HG03378 (cell line): ENCODE measurements at regions not wholly inside any gene's neighbourhood (a gene's known extent, or its start where the extent isn't known, plus 50 kb on each side); places are given as distances from the start of the nearest gene placed in this dataset.

Experiments used
- ATAC-seq: cut with Tn5 transposase; IDR thresholded peaks from one replicate; pipeline ENCODE4 v1.9.1; 2021; ENCODE audit warnings: mild to moderate bottlenecking, moderate library complexity; ENCODE audit not compliant: unreplicated experiment

GRCh38 chr3:159854500-159855124 is 134.0 kb upstream of the IL12A start:
- no peak for ATAC-seq

- no peak for ATAC-seq
Measured at GRCh38 chr3:159855599-159856346, 132.9 kb upstream of the IL12A start.

GRCh38 chr3:159856590-159857104 is 132.0 kb upstream of the IL12A start:
- ATAC-seq = no peak

GRCh38 chr3:159857840-159858239 is 130.8 kb upstream of the IL12A start:
- no peak for ATAC-seq

GRCh38 chr3:159858650-159859049 is 130.0 kb upstream of the IL12A start:
- no peak for ATAC-seq

DNA sequence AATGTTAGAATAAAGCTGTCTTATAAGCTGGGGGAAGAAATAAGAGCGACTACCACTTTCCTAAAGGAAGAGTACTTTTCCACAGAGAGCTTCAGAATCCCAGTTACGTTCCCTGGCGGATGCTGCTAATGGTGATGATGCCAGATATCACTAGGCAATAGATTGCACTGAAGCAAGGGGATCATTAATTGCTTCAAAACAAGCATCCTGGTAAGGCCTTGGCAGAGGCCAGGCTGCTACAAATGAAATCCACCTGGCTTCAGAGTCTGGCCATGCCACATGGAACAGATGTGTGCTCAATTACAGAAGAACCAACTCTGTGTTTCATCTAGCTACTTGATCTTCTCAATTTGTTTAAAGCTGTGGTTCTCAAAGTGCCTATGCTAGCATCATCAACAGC is 129.2 kb upstream of the IL12A start:
- no peak for ATAC-seq

DNA sequence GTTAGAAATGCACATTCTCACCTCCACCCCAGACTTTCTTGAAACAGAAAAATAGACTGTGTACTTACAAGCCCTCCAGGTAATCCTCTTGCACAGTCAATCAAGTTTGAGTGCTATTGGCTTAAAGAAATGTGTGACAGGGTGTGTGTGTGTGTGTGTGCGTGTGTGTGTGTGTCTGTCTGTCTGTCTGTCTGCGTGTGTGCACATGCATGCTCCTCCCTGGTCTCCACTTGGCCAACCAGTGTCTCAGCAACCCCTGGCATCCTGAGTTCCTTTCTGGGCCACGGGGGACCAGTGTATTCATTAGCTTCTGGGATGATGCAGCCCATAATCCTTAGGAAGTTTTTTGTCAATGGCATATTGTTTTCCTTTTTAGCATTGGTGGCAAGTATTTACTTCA is 128.8 kb upstream of the IL12A start:
- ATAC-seq = no peak

GRCh38 chr3:159860269-159861116 is 128.1 kb upstream of the IL12A start:
- ATAC-seq = no peak

GRCh38 chr3:159861369-159861987 is 127.2 kb upstream of the IL12A start:
- ATAC-seq = peak; percentile 79

DNA sequence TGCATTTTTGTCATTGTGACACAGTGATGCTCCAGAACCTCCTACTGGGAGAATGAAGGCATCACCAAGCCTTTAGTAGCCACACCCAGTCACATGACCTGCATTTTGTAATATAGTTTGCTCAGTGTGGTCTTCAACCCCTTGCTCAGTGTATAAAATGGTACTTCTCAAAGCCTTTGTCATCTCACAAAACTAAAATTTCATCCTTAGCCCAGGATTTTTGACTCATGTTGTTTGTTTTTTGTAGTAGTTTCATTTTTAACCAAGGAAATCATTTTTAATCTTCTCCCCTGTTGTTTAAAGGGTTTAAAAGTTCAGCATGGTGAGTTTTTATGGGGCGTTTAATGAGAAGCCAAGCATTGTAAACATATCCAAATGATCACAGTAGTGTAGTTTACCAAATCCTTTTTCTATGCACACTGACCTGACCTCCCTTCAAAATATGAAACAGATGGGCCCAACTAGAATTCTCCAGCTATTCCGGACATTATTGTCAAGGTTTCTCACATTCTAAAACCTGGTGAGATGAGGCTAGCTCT is 123.5 kb upstream of the IL12A start:
- no peak for ATAC-seq

- no peak for ATAC-seq
Measured at GRCh38 chr3:159866201-159866746, 122.4 kb upstream of the IL12A start.

DNA sequence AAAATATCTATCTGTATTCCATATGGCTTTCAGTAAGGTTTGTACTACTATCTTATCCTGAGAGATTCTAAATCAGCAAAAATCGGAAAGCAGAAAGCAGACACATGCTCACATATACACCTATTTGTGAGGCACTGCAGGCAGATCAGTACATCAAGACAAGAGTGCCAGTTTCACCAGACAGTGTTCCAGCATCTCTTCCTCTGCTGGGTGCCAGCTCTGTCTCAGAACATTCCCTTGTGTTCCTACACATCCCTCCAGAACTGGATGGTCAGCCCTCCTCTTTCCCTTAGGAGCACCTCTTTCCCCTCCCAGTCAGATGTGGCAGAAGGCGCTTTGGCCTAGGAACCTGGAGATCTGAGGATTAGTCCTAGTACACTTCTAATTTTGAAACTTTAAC is 121.3 kb upstream of the IL12A start:
- ATAC-seq = no peak

GRCh38 chr3:159870723-159871122 is 117.9 kb upstream of the IL12A start:
- ATAC-seq = no peak

GRCh38 chr3:159872374-159873109 is 116.1 kb upstream of the IL12A start:
- ATAC-seq = peak; percentile 46

DNA sequence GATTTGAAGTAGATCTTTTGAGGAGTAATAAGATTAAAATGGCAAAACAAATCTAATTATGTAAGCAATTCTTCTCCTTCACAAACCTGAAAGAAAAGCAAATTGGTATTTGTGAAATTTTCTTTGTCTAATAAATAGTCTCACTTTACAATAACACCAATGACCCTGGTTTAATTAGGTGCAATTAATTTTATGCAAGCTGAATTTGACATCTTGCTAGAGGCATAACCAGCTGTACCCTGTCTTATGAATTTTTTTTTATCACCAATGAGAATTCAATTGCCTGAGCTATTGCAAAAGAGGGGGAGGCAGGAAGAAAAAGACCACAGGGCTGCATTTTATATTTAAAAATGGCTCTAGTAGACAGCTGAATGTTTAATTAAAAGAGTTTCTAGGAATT is 113.5 kb upstream of the IL12A start:
- no peak for ATAC-seq

DNA sequence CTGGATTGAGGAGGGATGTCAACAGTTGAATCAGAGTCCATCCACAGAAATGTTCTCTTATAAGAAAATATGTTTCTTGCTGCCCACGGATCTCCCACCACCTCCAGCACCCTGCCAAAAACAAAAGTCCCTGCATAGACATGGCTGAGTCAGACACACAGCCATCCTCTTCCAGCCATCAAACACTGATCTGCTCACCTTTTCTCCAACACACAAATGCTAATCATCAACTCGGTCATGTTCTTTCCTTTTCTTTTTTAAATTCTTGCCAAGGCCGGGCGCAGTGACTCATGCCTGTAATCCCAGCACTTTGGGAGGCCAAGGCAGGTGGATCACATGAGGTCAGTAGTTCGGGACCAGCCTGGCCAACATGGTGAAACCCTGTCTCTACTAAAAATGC is 110.7 kb upstream of the IL12A start:
- no peak for ATAC-seq

GRCh38 chr3:159879146-159879545 is 109.5 kb upstream of the IL12A start:
- no peak for ATAC-seq

- ATAC-seq = no peak
Measured at GRCh38 chr3:159879598-159879997, 109.0 kb upstream of the IL12A start.

- no peak for ATAC-seq
Measured at GRCh38 chr3:159881208-159881607, 107.4 kb upstream of the IL12A start.

- ATAC-seq = no peak
Measured at GRCh38 chr3:159881828-159882309, 106.8 kb upstream of the IL12A start.
